Testis (tissue), 2 donors: ENCODE measurements at regions not wholly inside any gene's neighbourhood (a gene's known extent, or its start where the extent isn't known, plus 50 kb on each side); places are given as distances from the start of the nearest gene placed in this dataset.

Source experiments
- DNase-seq: peaks from one replicate; pipeline ENCODE4 v3.0.0-alpha.2; 2019
- H3K27ac ChIP-seq, 2 donors: fragments of 200-600 bp; sonication (generic); one replicate each; pipeline ENCODE4 v1.5.1; 2019
- H3K27me3 ChIP-seq: fragments of 200-600 bp; sonication (generic); one replicate; pipeline ENCODE4 v1.5.1; 2019
- H3K36me3 ChIP-seq: fragments of 200-600 bp; sonication (generic); one replicate; pipeline ENCODE4 v1.5.1; 2017; ENCODE audit warnings: low read depth; ENCODE audit errors: missing control alignments
- H3K4me1 ChIP-seq: fragments of 200-600 bp; sonication (generic); one replicate; pipeline ENCODE4 v1.5.1; 2019
- H3K4me3 ChIP-seq, 2 donors: fragments of 200-600 bp; sonication (generic); one replicate each; pipeline ENCODE4 v1.5.1; 2017 to 2019
- H3K9me3 ChIP-seq: fragments of 200-600 bp; sonication (generic); one replicate; pipeline ENCODE4 v1.5.1; 2017
- POLR2A ChIP-seq: fragments of 450-650 bp; IDR thresholded peaks from one replicate; pipeline ENCODE4 v1.6.1; 2017; ENCODE audit warnings: antibody characterized with exemption, mild to moderate bottlenecking, moderate library complexity
- WGBS, 2 donors: methylation state at CpG; one replicate each; pipeline ENCODE4 v1.1.5; 2018; 5-methylcytosine and 5-hydroxymethylcytosine counted together
- intact Hi-C: fragments of 100-400 bp; cut with DNase I; formaldehyde crosslinking; loops from one replicate; pipeline ENCODE4 v1.15.1; 2023; ENCODE audit warnings: low total_unique reads
- TF ChIP-seq, protein P1 (sequence below), 3 experiments: fragments of 450-650 bp in 2 of 3; fragments of 200-600 bp in 1 of 3; sonication (generic) in 1 of 3; IDR thresholded peaks; one replicate each; pipeline ENCODE4 v1.5.1; 2016 to 2019; ENCODE audit warnings: antibody characterized with exemption in 3 of 3, mild to moderate bottlenecking in 2 of 3, moderate library complexity in 1 of 3

DNA sequence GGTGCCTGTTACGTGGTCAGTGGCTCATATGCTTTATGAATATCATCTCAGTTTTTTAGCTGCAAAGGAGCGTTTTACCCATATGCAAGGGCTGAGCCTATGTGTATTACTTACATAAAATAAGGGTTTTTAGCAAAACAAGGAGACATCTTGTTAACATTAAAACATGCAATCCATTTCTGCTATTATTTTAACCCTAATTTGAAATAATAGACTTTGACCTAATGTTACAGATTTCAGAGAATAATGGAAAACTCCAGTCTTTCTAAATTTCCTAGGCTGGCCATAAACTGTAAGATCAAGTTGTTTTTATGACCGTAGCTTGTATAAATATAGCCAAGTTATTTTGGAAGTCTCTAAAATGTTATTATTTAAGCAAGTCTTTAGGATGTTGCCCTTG, 121.1 kb upstream of the SEMA6A start:
- no peak for TF ChIP-seq POLR2A
- TF ChIP-seq, protein P1, sequence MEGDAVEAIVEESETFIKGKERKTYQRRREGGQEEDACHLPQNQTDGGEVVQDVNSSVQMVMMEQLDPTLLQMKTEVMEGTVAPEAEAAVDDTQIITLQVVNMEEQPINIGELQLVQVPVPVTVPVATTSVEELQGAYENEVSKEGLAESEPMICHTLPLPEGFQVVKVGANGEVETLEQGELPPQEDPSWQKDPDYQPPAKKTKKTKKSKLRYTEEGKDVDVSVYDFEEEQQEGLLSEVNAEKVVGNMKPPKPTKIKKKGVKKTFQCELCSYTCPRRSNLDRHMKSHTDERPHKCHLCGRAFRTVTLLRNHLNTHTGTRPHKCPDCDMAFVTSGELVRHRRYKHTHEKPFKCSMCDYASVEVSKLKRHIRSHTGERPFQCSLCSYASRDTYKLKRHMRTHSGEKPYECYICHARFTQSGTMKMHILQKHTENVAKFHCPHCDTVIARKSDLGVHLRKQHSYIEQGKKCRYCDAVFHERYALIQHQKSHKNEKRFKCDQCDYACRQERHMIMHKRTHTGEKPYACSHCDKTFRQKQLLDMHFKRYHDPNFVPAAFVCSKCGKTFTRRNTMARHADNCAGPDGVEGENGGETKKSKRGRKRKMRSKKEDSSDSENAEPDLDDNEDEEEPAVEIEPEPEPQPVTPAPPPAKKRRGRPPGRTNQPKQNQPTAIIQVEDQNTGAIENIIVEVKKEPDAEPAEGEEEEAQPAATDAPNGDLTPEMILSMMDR (IDR thresholded peaks at IDR 0.05): no peak
- intact Hi-C loops: no loop called here
- Histone ChIP-seq H3K36me3 (no peaks in the 10 kb centered on the region), H3K4me1 (no peaks in the 10 kb centered on the region), H3K27me3 (no peaks in the 10 kb centered on the region), H3K9me3 (no peaks in the 10 kb centered on the region), H3K4me3 (no peak overlapping the region), H3K27ac (no peak overlapping the region)
- 63 to 66% methylated on average over 3 of the region's 3 CpGs for WGBS, 2 donors
- DNase-seq: no peak

DNA sequence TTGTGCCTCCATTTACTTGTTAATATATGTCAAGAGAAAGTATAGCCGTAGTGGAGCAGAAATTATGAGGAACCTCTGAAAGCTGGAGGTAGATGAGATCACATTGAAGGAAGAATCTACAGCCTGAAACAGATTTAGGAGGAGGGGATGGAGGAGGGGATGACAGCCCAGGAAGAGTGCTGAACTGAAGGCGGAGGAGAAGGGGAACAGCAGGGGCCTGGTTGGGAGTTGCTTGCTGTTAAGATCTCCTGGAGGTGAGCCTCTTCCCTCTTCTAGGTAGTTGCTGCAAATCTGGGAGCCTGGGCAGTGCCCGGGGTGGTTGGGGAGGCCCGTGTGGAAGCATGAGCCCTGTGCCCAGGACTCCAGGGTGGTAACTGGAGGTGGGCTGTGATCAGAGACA, 111.8 kb upstream of the SEMA6A start:
- H3K4me3 ChIP-seq: no peak overlapping the region
- no peaks in the 10 kb centered on the region for H3K27me3 ChIP-seq
- H3K4me1 ChIP-seq: no peaks in the 10 kb centered on the region
- intact Hi-C loops: no loop called here
- 93% methylated on average over 4 of the region's 4 CpGs for WGBS, 2 donors
- no peak for TF ChIP-seq POLR2A
- TF ChIP-seq, protein P1 (IDR thresholded peaks at IDR 0.05): no peak
- DNase-seq: no peak
- no peaks in the 10 kb centered on the region for H3K36me3 ChIP-seq
- no peak overlapping the region for H3K27ac ChIP-seq
- no peaks in the 10 kb centered on the region for H3K9me3 ChIP-seq

DNA sequence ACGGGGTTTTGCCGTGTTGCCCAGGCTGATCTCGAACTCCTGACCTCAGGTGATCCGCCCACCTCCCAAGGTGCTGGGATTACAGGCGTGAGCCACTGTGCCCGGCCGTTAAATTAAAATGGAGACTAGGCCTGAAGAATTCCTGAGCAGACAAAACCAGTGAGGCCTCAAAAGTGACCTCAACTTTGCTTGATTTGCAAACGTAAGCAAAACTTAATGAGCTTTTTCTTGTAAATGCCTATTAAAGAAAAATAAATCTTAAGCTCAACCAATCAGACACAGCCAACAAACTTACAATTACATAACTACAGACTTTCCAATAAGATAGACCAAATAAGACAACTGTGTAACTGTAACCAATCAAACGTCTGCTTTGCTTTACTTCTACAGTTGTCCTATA, 111.3 kb upstream of the SEMA6A start:
- no peaks in the 10 kb centered on the region for H3K36me3 ChIP-seq
- intact Hi-C loops: no loop called here
- no peak for TF ChIP-seq POLR2A
- TF ChIP-seq, protein P1 (IDR thresholded peaks at IDR 0.05): no peak

DNA sequence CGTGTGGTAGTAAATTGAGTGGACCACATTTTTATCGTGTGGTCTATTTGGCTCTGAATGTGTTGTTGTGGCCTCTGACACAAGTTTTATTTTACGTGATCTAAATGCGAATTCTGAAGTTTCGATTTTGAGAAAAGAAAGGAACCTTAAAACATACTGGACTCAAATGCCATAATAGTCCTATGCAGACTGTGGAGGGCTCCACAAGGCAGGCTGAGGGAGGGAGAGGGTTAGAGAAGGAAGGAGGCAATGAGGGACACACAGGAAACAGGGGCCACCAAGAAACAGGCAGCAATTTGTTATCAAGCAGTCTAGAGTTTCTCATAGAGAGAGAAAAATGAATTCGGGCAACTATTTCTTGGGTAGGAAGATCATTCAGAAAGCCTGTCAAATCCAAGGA, 110.4 kb upstream of the SEMA6A start:
- no peaks in the 10 kb centered on the region for H3K9me3 ChIP-seq
- H3K27ac ChIP-seq: no peak overlapping the region
- intact Hi-C loops: no loop called here
- WGBS, 2 donors: 88 to 96% methylated on average over 6 of the region's 6 CpGs
- H3K36me3 ChIP-seq: no peaks in the 10 kb centered on the region
- no peak for TF ChIP-seq POLR2A
- DNase-seq: no peak
- no peaks in the 10 kb centered on the region for H3K4me1 ChIP-seq
- no peaks in the 10 kb centered on the region for H3K27me3 ChIP-seq
- H3K4me3 ChIP-seq: no peak overlapping the region

More for the DNA sequence above, 111.3 kb upstream of the SEMA6A start:
- Histone ChIP-seq H3K27me3 (no peaks in the 10 kb centered on the region), H3K4me1 (no peaks in the 10 kb centered on the region), H3K27ac (no peak overlapping the region), H3K4me3 (no peak overlapping the region), H3K9me3 (no peaks in the 10 kb centered on the region)
- no peak for DNase-seq
- WGBS, 2 donors: 86 to 95% methylated on average over 9 of the region's 9 CpGs

DNA sequence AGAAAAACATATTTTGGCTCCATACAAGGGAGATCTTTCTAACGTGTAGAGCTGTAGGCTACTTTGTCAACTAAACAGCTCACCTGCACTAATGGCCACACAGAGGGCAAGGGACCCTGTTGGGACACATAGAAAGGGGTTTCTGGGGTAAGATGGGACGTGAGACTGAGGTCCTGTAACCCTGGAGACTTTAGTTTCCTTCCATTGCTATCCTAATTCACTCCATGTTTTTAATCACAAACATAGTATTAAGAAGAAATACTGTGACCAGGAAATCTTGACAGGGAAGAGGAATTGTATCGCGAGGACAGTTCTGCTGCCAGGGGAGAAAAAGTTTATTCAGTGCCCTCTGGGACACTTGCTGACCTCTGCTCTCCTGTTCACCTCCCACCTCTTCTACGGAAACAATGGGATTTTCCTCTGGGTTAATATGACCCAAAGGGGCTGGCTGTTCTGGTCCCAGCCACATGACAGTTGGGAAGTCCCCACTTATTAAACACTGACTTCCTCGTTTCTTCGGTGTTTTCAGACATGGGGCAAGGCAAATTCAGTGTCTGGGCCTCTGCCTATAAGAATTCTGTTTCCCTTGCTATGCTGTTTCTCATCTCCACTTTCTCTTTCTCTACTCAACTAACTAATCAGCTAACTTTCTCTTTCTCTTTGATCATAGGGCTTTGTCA, 106.9 kb upstream of the SEMA6A start:
- WGBS, 2 donors: 78 to 85% methylated on average over 7 of the region's 7 CpGs
- no peak for DNase-seq

More for the DNA sequence above, 106.9 kb upstream of the SEMA6A start:
- H3K27me3 ChIP-seq: no peaks in the 10 kb centered on the region
- no peaks in the 10 kb centered on the region for H3K4me1 ChIP-seq
- TF ChIP-seq, protein P1 (IDR thresholded peaks at IDR 0.05): no peak
- no peak for TF ChIP-seq POLR2A
- intact Hi-C loops: no loop called here
- H3K9me3 ChIP-seq: no peaks in the 10 kb centered on the region
- H3K27ac ChIP-seq: no peak overlapping the region
- H3K4me3 ChIP-seq: no peak overlapping the region
- H3K36me3 ChIP-seq: no peaks in the 10 kb centered on the region
